AG10803 (cell line): ENCODE measurements at regions not wholly inside any gene's neighbourhood (a gene's known extent, or its start where the extent isn't known, plus 50 kb on each side); places are given as distances from the start of the nearest gene placed in this dataset.
A peak's percentile ranks its signal among the peaks of the same experiment; 100 is the strongest.

Experiments used
- DNase-seq: peaks from one replicate; pipeline ENCODE4 v3.0.0; 2010; ENCODE audit warnings: low read depth
- H3K4me3 ChIP-seq: 2 replicates; pipeline ENCODE4 v1.5.1; 2011; ENCODE audit warnings: mild to moderate bottlenecking, low read length, control low read depth
- CTCF ChIP-seq: conservative IDR thresholded peaks from 2 replicates; pipeline ENCODE4 v1.5.1; 2011; ENCODE audit warnings: mild to moderate bottlenecking, low read length, control low read depth, inconsistent platforms

- no peak for TF ChIP-seq CTCF
- peak; percentile 12 for DNase-seq
- H3K4me3 ChIP-seq, result no peak overlapping the region
Observed at GRCh38 chr1:217273866-217274265, 357.0 kb downstream of the GPATCH2 start.

DNA sequence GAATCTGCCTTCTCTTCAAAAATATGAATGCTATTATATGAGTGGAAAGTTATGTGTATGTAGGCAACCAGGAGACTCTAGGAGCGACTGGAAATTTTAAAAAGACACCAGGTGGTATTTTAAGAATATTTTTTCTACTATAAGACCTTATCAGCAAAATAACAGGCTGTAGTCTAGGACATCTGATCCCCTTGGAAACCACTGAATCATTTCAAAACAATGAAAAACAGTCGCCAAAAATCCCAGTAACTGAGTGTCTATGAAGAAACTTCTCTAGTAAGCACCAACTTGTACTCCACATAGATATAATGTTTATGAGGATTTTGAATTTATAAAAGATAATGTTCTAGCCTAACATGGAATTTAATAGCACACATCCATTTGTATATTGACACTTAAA is 358.5 kb downstream of the GPATCH2 start:
- TF ChIP-seq CTCF, result no peak
- peak; percentile 71 for DNase-seq
- H3K4me3 ChIP-seq, result no peak overlapping the region

DNA sequence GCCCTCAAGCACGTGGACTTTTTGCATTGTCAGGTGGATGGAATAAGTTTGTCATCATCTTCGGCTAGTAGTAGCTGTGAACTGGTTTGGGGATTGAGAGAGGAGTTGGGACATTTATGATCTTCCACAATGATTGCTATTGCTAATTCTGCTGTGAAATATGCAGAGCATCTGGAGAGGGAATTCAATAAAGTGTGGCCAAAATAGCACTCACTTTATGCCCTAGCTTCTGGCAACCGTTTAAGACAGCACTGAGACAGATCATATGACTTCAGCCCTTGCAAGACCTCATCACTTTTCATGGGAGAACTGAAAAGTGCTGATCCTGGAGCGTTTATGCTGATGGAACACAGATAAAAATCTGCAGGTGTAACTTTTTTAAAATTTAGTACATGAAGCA is 360.8 kb downstream of the GPATCH2 start:
- DNase-seq, result peak; percentile 31
- no peak overlapping the region for H3K4me3 ChIP-seq
- no peak for TF ChIP-seq CTCF

- H3K4me3 ChIP-seq, result no peak overlapping the region
- TF ChIP-seq CTCF, result no peak
- no peak for DNase-seq
Observed at GRCh38 chr1:217268058-217268457, 362.8 kb downstream of the GPATCH2 start.

DNA sequence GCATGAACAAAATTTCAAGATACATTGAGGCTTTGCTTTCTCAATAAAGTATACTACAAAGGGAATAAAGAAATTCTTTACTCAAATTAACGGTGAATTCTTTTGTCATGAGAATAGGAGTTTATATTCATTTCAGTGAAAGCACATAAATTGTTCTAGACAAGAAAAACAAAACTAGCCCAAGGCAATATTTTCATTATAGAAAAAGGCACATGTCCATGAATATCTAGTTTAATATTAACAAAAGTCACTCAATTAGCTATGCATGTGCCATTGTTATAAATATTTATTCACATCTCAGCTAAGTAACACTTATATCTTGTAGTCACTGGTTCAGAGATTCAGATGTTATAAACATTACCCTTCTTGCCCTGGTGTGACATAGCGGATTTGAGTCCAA is 369.3 kb downstream of the GPATCH2 start:
- no peak overlapping the region for H3K4me3 ChIP-seq
- no peak for DNase-seq
- TF ChIP-seq CTCF, result no peak

DNA sequence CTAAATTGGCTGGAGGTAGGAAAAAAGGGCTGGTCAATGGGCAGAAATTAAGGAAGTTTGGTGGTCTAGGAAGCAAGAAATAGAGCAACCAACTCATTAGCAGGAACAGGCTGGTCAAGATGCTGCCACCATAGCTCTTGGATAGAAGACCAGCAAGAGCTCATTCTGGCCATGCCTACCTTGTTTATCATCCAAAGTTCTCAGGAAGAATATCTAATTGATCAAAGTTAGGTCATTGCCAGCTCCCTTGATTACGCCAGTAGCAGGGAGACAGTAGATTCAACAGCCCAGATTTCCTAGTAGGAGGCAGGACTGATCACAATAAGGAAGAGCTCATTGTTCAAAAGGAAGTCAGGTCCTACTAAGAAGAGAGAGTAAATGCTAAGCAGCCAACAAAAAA is 370.2 kb downstream of the GPATCH2 start:
- H3K4me3 ChIP-seq, result no peak overlapping the region
- no peak for DNase-seq
- no peak for TF ChIP-seq CTCF

DNA sequence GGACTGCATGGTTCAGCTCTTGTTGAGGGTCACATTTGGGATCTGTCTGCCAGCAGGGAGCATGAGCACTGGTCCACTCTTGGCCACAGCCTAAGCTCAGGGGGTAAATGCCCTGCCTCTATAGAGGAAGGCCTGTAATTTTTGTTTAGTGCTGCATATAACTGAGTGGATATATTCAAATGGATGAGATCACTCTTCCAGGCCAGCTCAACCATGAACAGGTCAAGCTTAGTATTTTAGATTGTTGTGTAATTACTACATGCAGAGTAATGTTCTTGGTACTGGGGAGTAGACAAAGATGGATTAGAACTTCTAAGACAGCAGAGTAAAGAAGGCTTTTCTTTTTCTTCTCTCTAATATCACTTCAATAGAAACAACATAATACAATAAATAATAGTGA is 376.9 kb downstream of the GPATCH2 start:
- DNase-seq, result no peak
- no peak overlapping the region for H3K4me3 ChIP-seq
- TF ChIP-seq CTCF, result no peak
